H1 (cell line): ENCODE measurements at regions not wholly inside any gene's neighbourhood (a gene's known extent, or its start where the extent isn't known, plus 50 kb on each side); places are given as distances from the start of the nearest gene placed in this dataset.

Source experiments
- ASH2L ChIP-seq: fragments of 200-600, 300-600 bp; sonication (generic); IDR thresholded peaks from one replicate; pipeline ENCODE4 v1.7.1; 2017; ENCODE audit warnings: low read length
- CTCF ChIP-seq, 3 experiments: IDR thresholded peaks; 1 replicate in 2 of 3; 2 replicates in 1 of 3; pipeline versions ENCODE4 v1.5.1 to v1.6.1; 2011; ENCODE audit warnings: low read length in 3 of 3, mild to moderate bottlenecking in 3 of 3, inconsistent platforms in 2 of 3, low read depth in 1 of 3, moderate library complexity in 1 of 3; ENCODE audit not compliant: insufficient read depth in 1 of 3; ENCODE audit errors: control extremely low read depth in 1 of 3
- EZH2 ChIP-seq: fragments of 200-600 bp; sonication (generic); IDR thresholded peaks from 2 replicates; pipeline ENCODE4 v1.7.1; 2012; ENCODE audit warnings: low read depth, mild to moderate bottlenecking, moderate library complexity, low read length, inconsistent platforms; ENCODE audit not compliant: severe bottlenecking
- RAD21 ChIP-seq, 2 experiments: IDR thresholded peaks in 1 of 2; conservative IDR thresholded peaks in 1 of 2; 2 replicates each; pipeline ENCODE4 v1.6.1; 2011; ENCODE audit warnings: low read depth in 2 of 2, low read length in 2 of 2, improper control_type of control experiment in 1 of 2, inconsistent platforms in 1 of 2, mild to moderate bottlenecking in 1 of 2, moderate library complexity in 1 of 2
- SUZ12 ChIP-seq: fragments of 200-600 bp; sonication (generic); IDR thresholded peaks from 2 replicates; pipeline ENCODE4 v1.6.1; 2012; ENCODE audit warnings: mild to moderate bottlenecking, inconsistent platforms, low read length, moderate library complexity, mixed read lengths
- ZNF274 ChIP-seq: IDR thresholded peaks from 2 replicates; pipeline ENCODE4 v1.7.0; 2012; ENCODE audit warnings: low read length, borderline replicate concordance; ENCODE audit errors: extremely low read depth

GRCh38 chr1:239262538-239262937 lies 123.8 kb upstream of the CHRM3 start:
- no peak for TF ChIP-seq ASH2L
- TF ChIP-seq CTCF (IDR thresholded peaks at IDR 0.05; ENCODE audit: control extremely low read depth in 1 of 3, insufficient read depth in 1 of 3, low read depth in 1 of 3, low read length in 3 of 3) = no peak
- no peak for TF ChIP-seq RAD21 (IDR thresholded peaks at IDR 0.05 in 1 of 2, conservative IDR thresholded peaks at IDR 0.05 in 1 of 2; ENCODE audit: low read depth in 2 of 2, low read length in 2 of 2)
- TF ChIP-seq EZH2 = no peak
- TF ChIP-seq SUZ12 = no peak
- no peak for TF ChIP-seq ZNF274
